ENCODE measurements at regions not wholly inside any gene's neighbourhood (a gene's known extent, or its start where the extent isn't known, plus 50 kb on each side); places are given as distances from the start of the nearest gene placed in this dataset.

GRCh38 chr5:106690585-106690984 lies 980.2 kb downstream of the EFNA5 start:
- TF ChIP-seq, protein P1, sequence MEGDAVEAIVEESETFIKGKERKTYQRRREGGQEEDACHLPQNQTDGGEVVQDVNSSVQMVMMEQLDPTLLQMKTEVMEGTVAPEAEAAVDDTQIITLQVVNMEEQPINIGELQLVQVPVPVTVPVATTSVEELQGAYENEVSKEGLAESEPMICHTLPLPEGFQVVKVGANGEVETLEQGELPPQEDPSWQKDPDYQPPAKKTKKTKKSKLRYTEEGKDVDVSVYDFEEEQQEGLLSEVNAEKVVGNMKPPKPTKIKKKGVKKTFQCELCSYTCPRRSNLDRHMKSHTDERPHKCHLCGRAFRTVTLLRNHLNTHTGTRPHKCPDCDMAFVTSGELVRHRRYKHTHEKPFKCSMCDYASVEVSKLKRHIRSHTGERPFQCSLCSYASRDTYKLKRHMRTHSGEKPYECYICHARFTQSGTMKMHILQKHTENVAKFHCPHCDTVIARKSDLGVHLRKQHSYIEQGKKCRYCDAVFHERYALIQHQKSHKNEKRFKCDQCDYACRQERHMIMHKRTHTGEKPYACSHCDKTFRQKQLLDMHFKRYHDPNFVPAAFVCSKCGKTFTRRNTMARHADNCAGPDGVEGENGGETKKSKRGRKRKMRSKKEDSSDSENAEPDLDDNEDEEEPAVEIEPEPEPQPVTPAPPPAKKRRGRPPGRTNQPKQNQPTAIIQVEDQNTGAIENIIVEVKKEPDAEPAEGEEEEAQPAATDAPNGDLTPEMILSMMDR (IDR thresholded peaks at IDR 0.05; ENCODE audit: poor library complexity): no peak
- no peak for TF ChIP-seq EZH2 (IDR thresholded peaks at IDR 0.05; ENCODE audit: borderline replicate concordance)
- TF ChIP-seq EZH2phosphoT487 (IDR thresholded peaks at IDR 0.05; ENCODE audit: low read depth, severe bottlenecking, unreplicated experiment): no peak
